ENCODE measurements at regions not wholly inside any gene's neighbourhood (a gene's known extent, or its start where the extent isn't known, plus 50 kb on each side); places are given as distances from the start of the nearest gene placed in this dataset.
"Not testable (repeated sequence)": the region's sequence is repeated elsewhere in the genome, so short reads cannot be mapped to it uniquely, and the experiment has no call there.

- not testable (repeated sequence) for TF ChIP-seq CTCF, POLR2A (IDR thresholded peaks at IDR 0.05)
Measured at GRCh38 chr9:97105220-97105619, 66.3 kb upstream of the CTSV start.
